Brain microvascular endothelial cell (primary cell): ENCODE measurements at regions not wholly inside any gene's neighbourhood (a gene's known extent, or its start where the extent isn't known, plus 50 kb on each side); places are given as distances from the start of the nearest gene placed in this dataset.

Source experiments
- DNase-seq: peaks from one replicate; pipeline ENCODE4 v3.0.0-alpha.2; 2020
- H3K27ac ChIP-seq: fragments of 250-450 bp; sonication (Bioruptor Pico); 2 replicates; pipeline ENCODE4 v1.5.1; 2020; ENCODE audit warnings: mild to moderate bottlenecking, moderate library complexity
- H3K27me3 ChIP-seq: fragments of 250-450 bp; sonication (Bioruptor Pico); replicated peaks from 2 replicates; pipeline ENCODE4 v1.5.1; 2020; ENCODE audit warnings: mild to moderate bottlenecking
- H3K36me3 ChIP-seq: fragments of 250-450 bp; sonication (Bioruptor Pico); replicated peaks from 2 replicates; pipeline ENCODE4 v1.5.1; 2020; ENCODE audit warnings: mild to moderate bottlenecking
- H3K4me3 ChIP-seq: 2 replicates; pipeline ENCODE4 v1.5.1; 2011; ENCODE audit warnings: low read depth, mild to moderate bottlenecking, control low read depth, low read length, moderate library complexity
- CTCF ChIP-seq: IDR thresholded peaks from 2 replicates; pipeline ENCODE4 v1.5.1; 2011; ENCODE audit warnings: low read depth, mild to moderate bottlenecking, moderate library complexity, low read length, control low read depth, inconsistent platforms; ENCODE audit errors: missing control alignments
- in situ Hi-C: cut with HindIII; loops from 2 replicates; pipeline ENCODE4 v1.10.0; 2017; ENCODE audit warnings: low sequenced_read_pairs, low pct_ligation_motif_present

- DNase-seq: no peak
- no peak overlapping the region for H3K27ac ChIP-seq
- H3K27me3 ChIP-seq: no peaks in the 10 kb centered on the region
- no peak overlapping the region for H3K4me3 ChIP-seq
- TF ChIP-seq CTCF: no peak
- in situ Hi-C loops: no loop called here
- no peaks in the 10 kb centered on the region for H3K36me3 ChIP-seq
Observed at GRCh38 chr2:194327196-194327888, 1329.7 kb upstream of the SLC39A10 start.

GRCh38 chr2:194323740-194324139, 1333.3 kb upstream of the SLC39A10 start:
- in situ Hi-C loops: no loop called here
- Histone ChIP-seq H3K4me3 (no peak overlapping the region), H3K36me3 (no peaks in the 10 kb centered on the region), H3K27me3 (no peaks in the 10 kb centered on the region), H3K27ac (no peak overlapping the region)
- no peak for DNase-seq
- no peak for TF ChIP-seq CTCF

GRCh38 chr2:194320520-194320919, 1336.5 kb upstream of the SLC39A10 start:
- Histone ChIP-seq H3K36me3 (no peaks in the 10 kb centered on the region), H3K27me3 (no peaks in the 10 kb centered on the region), H3K4me3 (no peak overlapping the region), H3K27ac (no peak overlapping the region)
- in situ Hi-C loops: no loop called here
- TF ChIP-seq CTCF: no peak
- DNase-seq: no peak

GRCh38 chr2:194319222-194319992, 1337.6 kb upstream of the SLC39A10 start:
- no peak overlapping the region for H3K4me3 ChIP-seq
- in situ Hi-C loops: no loop called here
- TF ChIP-seq CTCF: no peak
- no peak overlapping the region for H3K27ac ChIP-seq
- DNase-seq: no peak
- no peaks in the 10 kb centered on the region for H3K27me3 ChIP-seq
- H3K36me3 ChIP-seq: no peaks in the 10 kb centered on the region

GRCh38 chr2:194314042-194314441, 1343.0 kb upstream of the SLC39A10 start:
- no peak for TF ChIP-seq CTCF
- no peaks in the 10 kb centered on the region for H3K36me3 ChIP-seq
- DNase-seq: no peak
- H3K27ac ChIP-seq: no peak overlapping the region
- no peak overlapping the region for H3K4me3 ChIP-seq
- H3K27me3 ChIP-seq: no peaks in the 10 kb centered on the region
- in situ Hi-C loops: no loop called here
